ENCODE measurements at regions not wholly inside any gene's neighbourhood (a gene's known extent, or its start where the extent isn't known, plus 50 kb on each side); places are given as distances from the start of the nearest gene placed in this dataset.
"Not testable (repeated sequence)": the region's sequence is repeated elsewhere in the genome, so short reads cannot be mapped to it uniquely, and the experiment has no call there.

- intact Hi-C loops (cut with DNase I), result no loop called here
- Histone ChIP-seq H3K27ac (no peak overlapping the region), H3K27me3 (no peaks in the 10 kb centered on the region), H3K4me1 (no peaks in the 10 kb centered on the region), H3K4me3 (no peak overlapping the region), H3K9me3 (no peaks in the 10 kb centered on the region), H3K36me3 (no peaks in the 10 kb centered on the region)
- no peak for DNase-seq (ENCODE audit: low spot score in 2 of 2)
- no peak for TF ChIP-seq CTCF (IDR thresholded peaks at IDR 0.05)
Measured at GRCh38 chr2:131659168-131659572, 131.5 kb downstream of the CCDC74A start.

GRCh38 chr2:131661101-131661782, 133.6 kb downstream of the CCDC74A start:
- H3K27ac ChIP-seq; H3K4me3 ChIP-seq; H3K9me3 ChIP-seq; H3K4me1 ChIP-seq; intact Hi-C loops (cut with DNase I); H3K36me3 ChIP-seq; DNase-seq (ENCODE audit: low spot score in 2 of 2); H3K27me3 ChIP-seq: not testable (repeated sequence)

- H3K36me3 ChIP-seq; H3K27me3 ChIP-seq; intact Hi-C loops (cut with DNase I); H3K4me3 ChIP-seq; H3K4me1 ChIP-seq; H3K27ac ChIP-seq; H3K9me3 ChIP-seq; DNase-seq (ENCODE audit: low spot score in 2 of 2): not testable (repeated sequence)
Measured at GRCh38 chr2:131661884-131662535, 134.3 kb downstream of the CCDC74A start.

GRCh38 chr2:131663501-131663900, 135.8 kb downstream of the CCDC74A start:
- H3K27ac ChIP-seq; H3K9me3 ChIP-seq; H3K4me1 ChIP-seq; intact Hi-C loops (cut with DNase I); H3K4me3 ChIP-seq; DNase-seq (ENCODE audit: low spot score in 2 of 2); H3K27me3 ChIP-seq; H3K36me3 ChIP-seq: not testable (repeated sequence)

- H3K27me3 ChIP-seq; H3K4me3 ChIP-seq; DNase-seq (ENCODE audit: low spot score in 2 of 2); intact Hi-C loops (cut with DNase I); H3K27ac ChIP-seq; H3K36me3 ChIP-seq; H3K4me1 ChIP-seq; H3K9me3 ChIP-seq: not testable (repeated sequence)
Measured at GRCh38 chr2:131665716-131666115, 138.0 kb downstream of the CCDC74A start.

GRCh38 chr2:131668794-131669540, 141.3 kb downstream of the CCDC74A start:
- DNase-seq (ENCODE audit: low spot score in 2 of 2); H3K4me3 ChIP-seq; H3K9me3 ChIP-seq; H3K36me3 ChIP-seq; H3K27ac ChIP-seq; H3K27me3 ChIP-seq; intact Hi-C loops (cut with DNase I): not testable (repeated sequence)
- H3K4me1 ChIP-seq, result peaks cover 0 to 12% of the 10 kb centered on the region in 2 donors

- not testable (repeated sequence) for H3K9me3 ChIP-seq; H3K27ac ChIP-seq; H3K27me3 ChIP-seq; DNase-seq (ENCODE audit: low spot score in 2 of 2); H3K36me3 ChIP-seq
- intact Hi-C loops (cut with DNase I), result loop anchor here (5.0 to 10.0 kb wide), 2 partner anchors 177 to 580 kb away; partner anchors contain the start of genes FAM168B and MZT2A
- peaks cover 0 to 16% of the 10 kb centered on the region in 2 donors for H3K4me1 ChIP-seq
- H3K4me3 ChIP-seq, result peak overlapping the region in 1 of 2 donors; percentile 61
Measured at GRCh38 chr2:131671841-131672470, 144.3 kb downstream of the CCDC74A start.

- not testable (repeated sequence) for H3K9me3 ChIP-seq, H3K27ac ChIP-seq, H3K36me3 ChIP-seq, H3K27me3 ChIP-seq
- TF ChIP-seq CTCF (IDR thresholded peaks at IDR 0.05), result peak; percentile 3 to 65 (median 60)
- Histone ChIP-seq H3K4me3 (peak overlapping the region; percentile 44 to 61), H3K4me1 (peaks cover 0 to 16% of the 10 kb centered on the region in 2 donors)
- DNase-seq (ENCODE audit: low spot score in 2 of 2), result peak in 1 of 2 donors; percentile 76
- intact Hi-C loops (cut with DNase I), result loop anchor here (5.0 to 10.0 kb wide), 2 partner anchors 178 to 580 kb away; partner anchors contain the start of genes FAM168B and MZT2A
Measured at GRCh38 chr2:131672471-131673399, 145.0 kb downstream of the CCDC74A start.
